Trophoblast cell (in vitro differentiated cells and primary cell): ENCODE measurements at regions not wholly inside any gene's neighbourhood (a gene's known extent, or its start where the extent isn't known, plus 50 kb on each side); places are given as distances from the start of the nearest gene placed in this dataset.
"Not testable (repeated sequence)": the region's sequence is repeated elsewhere in the genome, so short reads cannot be mapped to it uniquely, and the experiment has no call there.

ENCODE experiments used
- DNase-seq, 2 donors: peaks; one replicate each; pipeline ENCODE4 v3.0.0-alpha.2; 2016
- H2AFZ ChIP-seq: 2 replicates; pipeline ENCODE4 v1.6.1; 2013; ENCODE audit warnings: low read length, moderate library complexity, mild to moderate bottlenecking; ENCODE audit not compliant: insufficient read depth, poor library complexity
- H2AK5ac ChIP-seq: 2 replicates; pipeline ENCODE4 v1.6.1; 2013; ENCODE audit warnings: mild to moderate bottlenecking, low read length
- H2BK120ac ChIP-seq: 2 replicates; pipeline ENCODE4 v1.6.1; 2013; ENCODE audit warnings: low read length, mild to moderate bottlenecking, moderate library complexity; ENCODE audit not compliant: insufficient read depth, poor library complexity
- H2BK12ac ChIP-seq: 2 replicates; pipeline ENCODE4 v1.6.1; 2013; ENCODE audit warnings: mild to moderate bottlenecking, low read length, moderate library complexity
- H2BK5ac ChIP-seq: 2 replicates; pipeline ENCODE4 v1.6.1; 2013; ENCODE audit warnings: low read length, low read depth, moderate library complexity, mild to moderate bottlenecking; ENCODE audit not compliant: poor library complexity
- H3K14ac ChIP-seq: 2 replicates; pipeline ENCODE4 v1.6.1; 2013; ENCODE audit warnings: mild to moderate bottlenecking, low read length
- H3K18ac ChIP-seq: 2 replicates; pipeline ENCODE4 v1.6.1; 2013; ENCODE audit warnings: mild to moderate bottlenecking, low read length
- H3K23ac ChIP-seq: 2 replicates; pipeline ENCODE4 v1.6.1; 2013; ENCODE audit warnings: low read length
- H3K27ac ChIP-seq: 2 replicates; pipeline ENCODE4 v1.5.1; 2013; ENCODE audit warnings: low read depth, mild to moderate bottlenecking, inconsistent platforms, low read length, moderate library complexity
- H3K27me3 ChIP-seq: 2 replicates; pipeline ENCODE4 v1.6.1; 2013; ENCODE audit warnings: inconsistent platforms, mild to moderate bottlenecking, low read length, moderate library complexity; ENCODE audit not compliant: insufficient read depth
- H3K36me3 ChIP-seq, 2 experiments: 1 replicate in 1 of 2; 2 replicates in 1 of 2; pipeline ENCODE4 v1.6.1; 2013; ENCODE audit warnings: low read length in 2 of 2, mild to moderate bottlenecking in 2 of 2, moderate library complexity in 1 of 2; ENCODE audit not compliant: insufficient read depth in 2 of 2, control insufficient read depth in 1 of 2
- H3K4ac ChIP-seq: 2 replicates; pipeline ENCODE4 v1.6.1; 2013; ENCODE audit warnings: low read depth, mild to moderate bottlenecking, low read length, moderate library complexity
- H3K4me1 ChIP-seq, 2 experiments: 1 replicate in 1 of 2; 2 replicates in 1 of 2; pipeline ENCODE4 v1.6.1; 2013; ENCODE audit warnings: low read length in 2 of 2, mild to moderate bottlenecking in 2 of 2, moderate library complexity in 1 of 2; ENCODE audit not compliant: insufficient read depth in 2 of 2, control insufficient read depth in 1 of 2
- H3K4me2 ChIP-seq: 2 replicates; pipeline ENCODE4 v1.6.1; 2013; ENCODE audit warnings: inconsistent platforms, mild to moderate bottlenecking, low read length, moderate library complexity
- H3K4me3 ChIP-seq: 2 replicates; pipeline ENCODE4 v1.5.1; 2013; ENCODE audit warnings: mild to moderate bottlenecking, low read depth, low read length, inconsistent platforms
- H3K79me1 ChIP-seq: one replicate; pipeline ENCODE4 v1.6.1; 2013; ENCODE audit warnings: low read length
- H3K79me2 ChIP-seq: 2 replicates; pipeline ENCODE4 v1.6.1; 2013; ENCODE audit warnings: low read length, mild to moderate bottlenecking; ENCODE audit not compliant: control insufficient read depth, insufficient read depth, poor library complexity
- H3K9ac ChIP-seq: 2 replicates; pipeline ENCODE4 v1.6.1; 2013; ENCODE audit warnings: mild to moderate bottlenecking, low read length
- H3K9me3 ChIP-seq: 2 replicates; pipeline ENCODE4 v1.6.1; 2013; ENCODE audit warnings: low read depth, mild to moderate bottlenecking, control low read depth, inconsistent platforms, low read length; ENCODE audit not compliant: insufficient read depth
- H4K12ac ChIP-seq: 2 replicates; pipeline ENCODE4 v1.6.1; 2013; ENCODE audit warnings: low read depth, mild to moderate bottlenecking, low read length, moderate library complexity
- H4K8ac ChIP-seq: 2 replicates; pipeline ENCODE4 v1.6.1; 2013; ENCODE audit warnings: low read depth, mild to moderate bottlenecking, low read length, moderate library complexity
- H4K91ac ChIP-seq: one replicate; pipeline ENCODE4 v1.6.1; 2013; ENCODE audit warnings: low read depth, mild to moderate bottlenecking, low read length, moderate library complexity
- whole genome bisulfite sequencing: extraction: QIAGEN DNeasy Blood & Tissue Kit; methylation state at CpG from one replicate; pipeline ENCODE4 v1.1.7; 2013; ENCODE audit warnings: missing lambda C conversion rate; ENCODE audit not compliant: insufficient read length, insufficient coverage; ENCODE audit errors: extremely low coverage; 5-methylcytosine and 5-hydroxymethylcytosine counted together

DNA sequence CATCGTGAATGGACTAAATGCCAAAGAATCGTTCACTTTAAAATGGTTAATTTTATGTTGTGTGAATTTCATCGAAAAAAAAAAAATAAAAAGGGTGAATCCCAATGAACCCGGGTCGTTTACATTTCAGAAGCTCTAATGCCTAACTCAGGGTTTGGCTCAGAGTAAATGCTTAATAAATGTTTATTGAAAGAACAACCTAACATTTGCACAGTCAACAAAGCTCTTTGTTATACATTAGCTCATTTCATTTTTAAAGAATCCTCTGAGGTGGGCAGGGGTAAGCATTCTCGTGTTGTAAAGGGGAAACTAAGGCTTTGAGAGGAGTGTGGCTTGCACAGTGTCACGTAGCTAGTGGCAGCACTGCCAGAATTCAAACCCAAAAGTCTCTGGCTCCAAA lies 109.5 kb downstream of the RPLP1 start:
- no peak overlapping the region for H3K23ac ChIP-seq
- H3K27me3 ChIP-seq = no peaks in the 10 kb centered on the region
- no peak overlapping the region for H2AK5ac ChIP-seq
- peaks cover 6% of the 10 kb centered on the region in 2 experiments for H3K4me1 ChIP-seq
- no peak overlapping the region for H2BK12ac ChIP-seq
- no peak overlapping the region for H3K4ac ChIP-seq
- H2BK5ac ChIP-seq = no peak overlapping the region
- H3K9me3 ChIP-seq = no peaks in the 10 kb centered on the region
- H4K91ac ChIP-seq = no peak overlapping the region
- no peak overlapping the region for H2AFZ ChIP-seq
- no peak overlapping the region for H3K9ac ChIP-seq
- H2BK120ac ChIP-seq = no peak overlapping the region
- no peak overlapping the region for H3K4me3 ChIP-seq
- no peak overlapping the region for H3K18ac ChIP-seq
- H3K4me2 ChIP-seq = no peak overlapping the region
- H4K8ac ChIP-seq = no peak overlapping the region
- no peak for DNase-seq
- no peaks in the 10 kb centered on the region for H3K79me1 ChIP-seq
- WGBS = no CpG with 5 or more reads among the region's 7 CpGs
- no peak overlapping the region for H3K14ac ChIP-seq
- no peaks in the 10 kb centered on the region for H3K79me2 ChIP-seq
- H4K12ac ChIP-seq = no peak overlapping the region
- no peaks in the 10 kb centered on the region for H3K36me3 ChIP-seq
- H3K27ac ChIP-seq = no peak overlapping the region

DNA sequence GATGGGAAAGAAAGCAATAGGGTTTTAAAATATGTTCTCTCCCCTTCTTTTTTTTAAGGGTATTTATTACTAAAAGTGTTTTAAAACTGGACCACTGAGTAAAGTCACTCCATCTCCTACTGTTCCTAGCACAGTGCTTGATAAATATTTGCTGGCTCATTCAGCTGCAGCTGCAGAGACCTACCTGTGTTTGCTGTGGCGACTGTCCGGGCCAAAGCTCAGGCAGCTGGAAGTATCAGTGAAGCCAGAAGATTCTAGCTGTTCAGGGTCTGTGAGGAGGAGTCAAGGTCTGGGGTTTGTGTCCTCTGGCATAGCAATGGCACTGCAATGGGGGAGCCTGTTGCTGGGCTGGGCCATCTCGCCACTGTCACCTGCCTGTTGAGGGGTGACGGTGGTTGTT lies 109.9 kb downstream of the RPLP1 start:
- H3K18ac ChIP-seq = no peak overlapping the region
- no peak overlapping the region for H3K23ac ChIP-seq
- H3K27me3 ChIP-seq = no peaks in the 10 kb centered on the region
- H2AK5ac ChIP-seq = no peak overlapping the region
- H3K4me1 ChIP-seq = peaks cover 6% of the 10 kb centered on the region in 2 experiments
- DNase-seq = no peak
- H2AFZ ChIP-seq = no peak overlapping the region
- no peak overlapping the region for H3K4me3 ChIP-seq
- no peak overlapping the region for H3K4ac ChIP-seq
- no peak overlapping the region for H3K27ac ChIP-seq
- no peak overlapping the region for H2BK5ac ChIP-seq
- no peak overlapping the region for H4K91ac ChIP-seq
- no peak overlapping the region for H2BK12ac ChIP-seq
- H3K9ac ChIP-seq = no peak overlapping the region
- H4K8ac ChIP-seq = no peak overlapping the region
- H3K14ac ChIP-seq = no peak overlapping the region
- no peak overlapping the region for H2BK120ac ChIP-seq
- H3K9me3 ChIP-seq = no peaks in the 10 kb centered on the region
- no peaks in the 10 kb centered on the region for H3K79me1 ChIP-seq
- no CpG with 5 or more reads among the region's 4 CpGs for WGBS
- no peak overlapping the region for H4K12ac ChIP-seq
- no peak overlapping the region for H3K4me2 ChIP-seq
- H3K79me2 ChIP-seq = no peaks in the 10 kb centered on the region
- no peaks in the 10 kb centered on the region for H3K36me3 ChIP-seq

DNA sequence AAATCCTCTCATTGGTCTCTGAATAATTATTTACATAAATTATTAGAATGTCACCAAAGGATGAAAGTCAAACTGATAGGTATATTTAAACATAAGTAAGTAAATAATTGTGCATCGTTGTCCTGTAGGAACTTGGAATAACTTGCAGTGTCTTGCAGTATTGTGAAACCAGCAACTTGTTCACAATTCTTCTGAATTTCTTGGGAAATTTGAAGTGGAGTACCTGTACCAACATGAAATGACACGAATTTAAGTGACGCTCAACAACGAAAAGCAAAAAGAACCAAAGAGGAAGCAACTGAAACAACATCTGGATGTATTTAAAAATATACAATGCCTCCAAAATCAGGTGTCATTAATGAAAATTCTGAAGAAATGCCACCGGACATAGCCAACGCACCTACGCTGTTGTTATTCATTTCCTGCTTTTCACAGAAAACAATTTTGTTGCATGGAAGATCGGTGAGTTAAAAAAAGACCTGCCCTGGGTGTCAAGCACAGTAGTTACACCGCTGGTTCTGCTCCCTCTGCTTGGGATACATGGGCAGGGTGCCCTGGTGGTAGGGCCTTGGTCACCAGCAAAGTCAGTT lies 112.5 kb downstream of the RPLP1 start:
- H4K12ac ChIP-seq = no peak overlapping the region
- no peaks in the 10 kb centered on the region for H3K9me3 ChIP-seq
- no peak overlapping the region for H4K91ac ChIP-seq
- H3K4me2 ChIP-seq = no peak overlapping the region
- no CpG with 5 or more reads among the region's 9 CpGs for WGBS
- H3K27me3 ChIP-seq = no peaks in the 10 kb centered on the region
- no peak overlapping the region for H4K8ac ChIP-seq
- no peak overlapping the region for H3K14ac ChIP-seq
- no peak overlapping the region for H3K18ac ChIP-seq
- H3K27ac ChIP-seq = no peak overlapping the region
- no peaks in the 10 kb centered on the region for H3K79me1 ChIP-seq
- H2BK12ac ChIP-seq = no peak overlapping the region
- DNase-seq = no peak
- no peak overlapping the region for H3K23ac ChIP-seq
- no peaks in the 10 kb centered on the region for H3K36me3 ChIP-seq
- no peaks in the 10 kb centered on the region for H3K4me1 ChIP-seq
- H3K4ac ChIP-seq = no peak overlapping the region
- H2AK5ac ChIP-seq = no peak overlapping the region
- H3K4me3 ChIP-seq = no peak overlapping the region
- no peak overlapping the region for H2AFZ ChIP-seq
- no peak overlapping the region for H2BK5ac ChIP-seq
- no peak overlapping the region for H3K9ac ChIP-seq
- H3K79me2 ChIP-seq = no peaks in the 10 kb centered on the region
- no peak overlapping the region for H2BK120ac ChIP-seq

DNA sequence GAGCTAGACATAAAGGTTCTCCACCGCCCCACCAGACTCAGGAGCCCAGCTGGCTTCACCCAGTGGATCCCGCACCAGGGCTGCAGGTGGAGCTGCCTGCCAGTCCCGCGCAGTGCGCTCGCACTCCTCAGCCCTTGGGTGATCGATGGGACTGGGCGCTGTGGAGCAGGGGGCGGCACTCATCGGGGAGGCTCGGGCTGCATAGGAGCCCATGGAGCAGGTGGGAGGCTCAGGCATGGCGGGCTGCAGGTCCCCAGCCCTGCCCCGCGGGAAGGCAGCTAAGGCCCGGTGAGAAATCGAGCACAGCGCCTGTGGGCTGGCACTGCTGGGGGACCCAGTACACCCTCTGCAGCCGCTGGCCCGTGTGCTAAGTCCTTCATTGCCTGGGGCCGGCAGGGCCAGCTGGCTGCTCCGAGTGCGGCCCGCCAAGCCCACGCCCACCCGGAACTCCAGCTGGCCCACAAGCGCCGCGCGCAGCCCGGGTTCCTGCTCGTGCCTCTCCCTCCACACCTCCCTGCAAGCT lies 114.7 kb downstream of the RPLP1 start:
- H3K79me2 ChIP-seq, H3K36me3 ChIP-seq, H2BK12ac ChIP-seq, H3K4me3 ChIP-seq, H4K12ac ChIP-seq, H3K14ac ChIP-seq, H3K4ac ChIP-seq, H3K18ac ChIP-seq, H4K91ac ChIP-seq, H3K9me3 ChIP-seq, H3K27me3 ChIP-seq, H2AFZ ChIP-seq, H3K27ac ChIP-seq, H2BK5ac ChIP-seq, H3K23ac ChIP-seq, H2BK120ac ChIP-seq, H3K9ac ChIP-seq, H2AK5ac ChIP-seq, DNase-seq, H4K8ac ChIP-seq, H3K4me1 ChIP-seq, H3K79me1 ChIP-seq, H3K4me2 ChIP-seq: not testable (repeated sequence)
- WGBS = no CpG with 5 or more reads among the region's 31 CpGs
